BE2C (cell line): ENCODE measurements at regions not wholly inside any gene's neighbourhood (a gene's known extent, or its start where the extent isn't known, plus 50 kb on each side); places are given as distances from the start of the nearest gene placed in this dataset.

Experiments
- DNase-seq: peaks from one replicate; pipeline ENCODE4 v3.0.0-alpha.2; 2020
- H3K27me3 ChIP-seq: fragments of 250-450 bp; sonication (Bioruptor Pico); 2 replicates; pipeline ENCODE4 v1.5.1; 2020; ENCODE audit warnings: mild to moderate bottlenecking
- H3K36me3 ChIP-seq: fragments of 250-450 bp; sonication (Bioruptor Pico); 2 replicates; pipeline ENCODE4 v1.5.1; 2020; ENCODE audit warnings: mild to moderate bottlenecking
- H3K4me1 ChIP-seq: fragments of 250-450 bp; sonication (Bioruptor Pico); 2 replicates; pipeline ENCODE4 v1.5.1; 2020
- H3K4me3 ChIP-seq: 2 replicates; pipeline ENCODE4 v1.5.1; 2011; ENCODE audit warnings: low read depth, low read length
- H3K9me3 ChIP-seq: fragments of 250-450 bp; sonication (Bioruptor Pico); 2 replicates; pipeline ENCODE4 v1.5.1; 2020
- CTCF ChIP-seq: IDR thresholded peaks from 2 replicates; pipeline ENCODE4 v1.5.1; 2012; ENCODE audit warnings: mild to moderate bottlenecking, low read depth, low read length

- Histone ChIP-seq H3K27me3 (no peaks in the 10 kb centered on the region), H3K9me3 (no peaks in the 10 kb centered on the region), H3K4me3 (no peak overlapping the region), H3K4me1 (no peaks in the 10 kb centered on the region), H3K36me3 (no peaks in the 10 kb centered on the region)
- TF ChIP-seq CTCF = no peak
- no peak for DNase-seq
Observed at GRCh38 chr2:163505281-163505680, 230.5 kb downstream of the FIGN start.

GRCh38 chr2:163493359-163494298 lies 242.2 kb downstream of the FIGN start:
- H3K4me3 ChIP-seq = no peak overlapping the region
- H3K36me3 ChIP-seq = no peaks in the 10 kb centered on the region
- H3K27me3 ChIP-seq = no peaks in the 10 kb centered on the region
- no peak for DNase-seq
- no peaks in the 10 kb centered on the region for H3K9me3 ChIP-seq
- H3K4me1 ChIP-seq = no peaks in the 10 kb centered on the region
- no peak for TF ChIP-seq CTCF

GRCh38 chr2:163491850-163492249 lies 244.0 kb downstream of the FIGN start:
- Histone ChIP-seq H3K4me1 (no peaks in the 10 kb centered on the region), H3K36me3 (no peaks in the 10 kb centered on the region), H3K27me3 (no peaks in the 10 kb centered on the region), H3K4me3 (no peak overlapping the region), H3K9me3 (no peaks in the 10 kb centered on the region)
- TF ChIP-seq CTCF = no peak
- no peak for DNase-seq

GRCh38 chr2:163490281-163490680 lies 245.5 kb downstream of the FIGN start:
- Histone ChIP-seq H3K27me3 (no peaks in the 10 kb centered on the region), H3K9me3 (no peaks in the 10 kb centered on the region), H3K4me3 (no peak overlapping the region), H3K36me3 (no peaks in the 10 kb centered on the region), H3K4me1 (no peaks in the 10 kb centered on the region)
- TF ChIP-seq CTCF = no peak
- DNase-seq = no peak

GRCh38 chr2:163481515-163481914 lies 254.3 kb downstream of the FIGN start:
- Histone ChIP-seq H3K36me3 (no peaks in the 10 kb centered on the region), H3K9me3 (no peaks in the 10 kb centered on the region), H3K4me1 (no peaks in the 10 kb centered on the region), H3K27me3 (no peaks in the 10 kb centered on the region), H3K4me3 (no peak overlapping the region)
- TF ChIP-seq CTCF = no peak
- no peak for DNase-seq

- no peak for TF ChIP-seq CTCF
- DNase-seq = no peak
- Histone ChIP-seq H3K27me3 (no peaks in the 10 kb centered on the region), H3K4me1 (no peaks in the 10 kb centered on the region), H3K4me3 (no peak overlapping the region), H3K9me3 (no peaks in the 10 kb centered on the region), H3K36me3 (no peaks in the 10 kb centered on the region)
Observed at GRCh38 chr2:163479599-163479998, 256.2 kb downstream of the FIGN start.
